Endothelial cell of umbilical vein (primary cell): ENCODE measurements at regions not wholly inside any gene's neighbourhood (a gene's known extent, or its start where the extent isn't known, plus 50 kb on each side); places are given as distances from the start of the nearest gene placed in this dataset.

ENCODE experiments used
- BruUV-seq: library from RNA; stranded (reverse); fragments of 400-500 nt; replicated peaks from 2 replicates; lab custom pipeline; 2021; lab: Mats Ljungman, UMichigan
- CTCF ChIA-PET: fragments of 300-600, 350-600 bp; sonication (Branson Sonifier 250); formaldehyde crosslinking; loops from one replicate; lab custom pipeline; 2021; ENCODE audit warnings: antibody characterized with exemption, inconsistent platforms; lab: Charles Lee
- POLR2A ChIA-PET: fragments of 300-600, 350-600 bp; sonication (Branson Sonifier 250); formaldehyde crosslinking; loops from one replicate; lab custom pipeline; 2021; ENCODE audit warnings: antibody characterized with exemption, inconsistent platforms; lab: Charles Lee
- DNase-seq: peaks from one replicate; pipeline ENCODE4 v3.0.0-alpha.2; 2011; ENCODE audit warnings: low read depth, low spot score
- FAIRE-seq: peaks from 2 replicates; lab custom pipeline; 2011; peaks lifted over from hg19 to GRCh38; lab: Jason Lieb, UNC
- H2AFZ ChIP-seq: 2 replicates; pipeline ENCODE4 v1.6.0; 2012; ENCODE audit warnings: low read depth, low read length, control low read depth, inconsistent platforms
- H3K27ac ChIP-seq: 2 replicates; pipeline ENCODE4 v1.5.1; 2011; ENCODE audit warnings: low read depth, mild to moderate bottlenecking, control low read depth, low read length, moderate library complexity; ENCODE audit not compliant: insufficient read depth
- H3K27me3 ChIP-seq, 2 experiments: 2 replicates each; pipeline versions ENCODE4 v1.6.0 to v1.6.1; 2011; ENCODE audit warnings: low read length in 2 of 2, mixed read lengths in 1 of 2; ENCODE audit not compliant: control insufficient read depth in 2 of 2, insufficient read depth in 2 of 2
- H3K36me3 ChIP-seq, 2 experiments: 2 replicates in 1 of 2; 3 replicates in 1 of 2; pipeline ENCODE4 v1.5.1; 2011; ENCODE audit warnings: low read length in 2 of 2, mild to moderate bottlenecking in 1 of 2, moderate library complexity in 1 of 2; ENCODE audit not compliant: control insufficient read depth in 2 of 2, insufficient read depth in 2 of 2; ENCODE audit errors: extremely low read depth in 1 of 2
- H3K4me1 ChIP-seq: 3 replicates; pipeline ENCODE4 v1.5.1; 2011; ENCODE audit warnings: mild to moderate bottlenecking, low read length; ENCODE audit not compliant: control insufficient read depth, insufficient read depth; ENCODE audit errors: extremely low read depth
- H3K4me2 ChIP-seq: 2 replicates; pipeline ENCODE4 v1.6.1; 2011; ENCODE audit warnings: low read length, control low read depth, mixed read lengths; ENCODE audit not compliant: insufficient read depth
- H3K4me3 ChIP-seq, 3 experiments: fragments of 200-600 bp in 1 of 3; sonication (generic), shearing (Covaris generic) in 1 of 3; replicated peaks in 1 of 3; 2 replicates each; pipeline ENCODE4 v1.5.1; 2011 to 2016; ENCODE audit warnings: control low read depth in 3 of 3, low read length in 3 of 3, mild to moderate bottlenecking in 2 of 3, inconsistent platforms in 1 of 3, low read depth in 1 of 3, moderate library complexity in 1 of 3; ENCODE audit not compliant: insufficient read depth in 1 of 3
- H3K79me2 ChIP-seq: 2 replicates; pipeline ENCODE4 v1.6.0; 2012; ENCODE audit warnings: low read length, inconsistent platforms; ENCODE audit not compliant: control insufficient read depth, insufficient read depth
- H3K9ac ChIP-seq: replicated peaks from 2 replicates; pipeline ENCODE3; 2011; ENCODE audit warnings: low read length, control low read depth; ENCODE audit not compliant: insufficient read depth; ENCODE audit errors: extremely low read depth
- H3K9me1 ChIP-seq: replicated peaks from 3 replicates; pipeline ENCODE4 v1.6.0; 2011; ENCODE audit warnings: mild to moderate bottlenecking, low read length; ENCODE audit not compliant: control insufficient read depth, insufficient read depth; ENCODE audit errors: extremely low read depth
- H3K9me3 ChIP-seq: replicated peaks from 2 replicates; pipeline ENCODE4 v1.5.1; 2012; ENCODE audit warnings: low read length, inconsistent platforms; ENCODE audit not compliant: control insufficient read depth, insufficient read depth
- H4K20me1 ChIP-seq: replicated peaks from 2 replicates; pipeline ENCODE3; 2011; ENCODE audit warnings: mild to moderate bottlenecking, low read length; ENCODE audit not compliant: control insufficient read depth, insufficient read depth; ENCODE audit errors: extremely low read depth
- EZH2 ChIP-seq: IDR thresholded peaks from 2 replicates; pipeline ENCODE4 v1.6.1; 2012; ENCODE audit warnings: borderline replicate concordance, low read depth, mild to moderate bottlenecking, moderate library complexity, low read length, inconsistent platforms; ENCODE audit not compliant: severe bottlenecking
- FOS ChIP-seq: IDR thresholded peaks from 2 replicates; pipeline ENCODE4 v1.6.1; 2011; ENCODE audit warnings: mild to moderate bottlenecking, low read length, moderate library complexity, borderline replicate concordance; ENCODE audit not compliant: insufficient read depth
- GATA2 ChIP-seq: IDR thresholded peaks from 2 replicates; pipeline ENCODE4 v1.7.0; 2011; ENCODE audit warnings: low read depth, mild to moderate bottlenecking, moderate library complexity, mixed read lengths, low read length; ENCODE audit not compliant: insufficient read length, insufficient read depth
- JUN ChIP-seq: IDR thresholded peaks from 2 replicates; pipeline ENCODE4 v1.6.1; 2011; ENCODE audit warnings: borderline replicate concordance, low read depth; ENCODE audit not compliant: insufficient read length, insufficient read depth
- MYC ChIP-seq: IDR thresholded peaks from one replicate; pipeline ENCODE4 v1.6.1; 2011; ENCODE audit warnings: mild to moderate bottlenecking, low read depth, low read length
- POLR2A ChIP-seq: IDR thresholded peaks from 2 replicates; pipeline ENCODE4 v1.6.1; 2012; ENCODE audit warnings: low read depth, mild to moderate bottlenecking, control low read depth, low read length
- POLR2AphosphoS5 ChIP-seq: IDR thresholded peaks from 2 replicates; pipeline ENCODE4 v1.6.1; 2012; ENCODE audit warnings: low read depth, mild to moderate bottlenecking, control low read depth, low read length, moderate library complexity; ENCODE audit not compliant: insufficient read depth
- dilution Hi-C: fragments of 300-500 bp; cut with MboI; formaldehyde crosslinking; loops from one replicate; pipeline ENCODE4 v1.15.0; 2019; ENCODE audit warnings: low sequenced_read_pairs; ENCODE audit not compliant: extremely low pct_ligation_motif_present
- intact Hi-C: fragments of 100-400 bp; cut with micrococcal nuclease; formaldehyde crosslinking; loops from one replicate; pipeline ENCODE4 v1.10.0; 2022
- TF ChIP-seq, protein P1 (sequence below): IDR thresholded peaks from 2 replicates; pipeline ENCODE4 v1.6.1; 2011; ENCODE audit not compliant: insufficient read depth, insufficient read length
- TF ChIP-seq, protein P2 (sequence below), 2 donors: IDR thresholded peaks; 1 replicate in 1 of 2; 2 replicates in 1 of 2; pipeline ENCODE4 v1.5.1; 2011; ENCODE audit warnings: low read length in 2 of 2, mild to moderate bottlenecking in 2 of 2, moderate library complexity in 2 of 2, control low read depth in 1 of 2, inconsistent platforms in 1 of 2, low read depth in 1 of 2; ENCODE audit not compliant: insufficient read depth in 1 of 2; ENCODE audit errors: extremely low read depth in 1 of 2

DNA sequence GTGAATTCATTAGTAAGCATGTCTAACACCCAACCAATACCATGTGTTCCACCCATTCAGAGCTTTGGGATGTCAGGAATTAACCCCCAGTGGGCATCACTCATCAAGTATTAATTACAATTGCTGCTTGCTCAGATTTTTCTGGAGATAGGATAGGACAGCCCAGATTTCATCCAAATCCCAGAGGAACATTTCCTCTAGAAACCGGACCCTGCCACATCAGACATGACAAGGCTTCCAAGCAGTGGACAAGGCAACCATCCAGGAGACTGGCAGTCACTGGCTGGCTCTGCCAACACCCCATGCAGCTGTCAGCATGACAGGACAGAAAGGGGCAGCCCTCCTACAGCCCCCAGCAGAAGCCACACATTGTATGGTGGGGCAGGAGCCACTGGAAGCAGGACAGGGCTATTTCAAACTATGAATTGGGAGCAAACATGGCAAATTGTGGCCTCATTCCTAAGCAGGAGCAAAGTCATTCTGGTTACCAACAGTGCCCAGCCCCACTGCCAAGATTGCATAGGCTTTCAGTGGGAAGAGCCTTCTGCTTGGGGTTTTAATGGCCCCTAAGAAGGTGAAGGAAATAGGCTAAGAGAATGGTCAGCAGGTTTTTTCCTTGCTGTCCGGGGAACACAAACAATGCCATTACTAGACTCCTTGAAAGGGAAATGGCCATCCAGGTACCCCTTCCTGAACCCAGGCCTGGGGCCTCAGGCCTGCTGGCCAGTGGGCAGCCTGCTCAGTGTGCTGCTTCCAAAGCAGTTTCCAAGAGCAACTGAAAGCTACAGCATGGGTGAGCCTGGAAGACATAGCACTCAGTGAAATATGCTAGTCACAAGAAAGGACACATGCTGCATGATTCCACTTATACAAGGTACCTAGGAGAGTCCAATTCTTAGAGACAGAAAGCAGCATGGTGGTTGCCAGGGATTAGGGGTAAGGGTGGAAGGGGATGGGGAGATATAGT lies 294.7 kb upstream of the SLC30A5 start:
- H3K79me2 ChIP-seq: no peaks in the 10 kb centered on the region
- ChIA-PET CTCF (no interaction called here), POLR2A (no interaction called here)
- no peak overlapping the region for H2AFZ ChIP-seq
- no peaks in the 10 kb centered on the region for H3K4me1 ChIP-seq
- intact Hi-C loops: no loop called here
- no peak overlapping the region for H3K9ac ChIP-seq
- no peaks in the 10 kb centered on the region for H4K20me1 ChIP-seq
- H3K9me1 ChIP-seq: no peaks in the 10 kb centered on the region
- H3K27me3 ChIP-seq: no peaks in the 10 kb centered on the region
- TF ChIP-seq POLR2A: no peak
- TF ChIP-seq MYC: no peak
- no peak for TF ChIP-seq GATA2
- no peak for TF ChIP-seq POLR2AphosphoS5
- TF ChIP-seq JUN: no peak
- no peak for TF ChIP-seq EZH2
- no peak for TF ChIP-seq FOS
- TF ChIP-seq, protein P1, sequence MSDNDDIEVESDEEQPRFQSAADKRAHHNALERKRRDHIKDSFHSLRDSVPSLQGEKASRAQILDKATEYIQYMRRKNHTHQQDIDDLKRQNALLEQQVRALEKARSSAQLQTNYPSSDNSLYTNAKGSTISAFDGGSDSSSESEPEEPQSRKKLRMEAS: no peak
- TF ChIP-seq, protein P2, sequence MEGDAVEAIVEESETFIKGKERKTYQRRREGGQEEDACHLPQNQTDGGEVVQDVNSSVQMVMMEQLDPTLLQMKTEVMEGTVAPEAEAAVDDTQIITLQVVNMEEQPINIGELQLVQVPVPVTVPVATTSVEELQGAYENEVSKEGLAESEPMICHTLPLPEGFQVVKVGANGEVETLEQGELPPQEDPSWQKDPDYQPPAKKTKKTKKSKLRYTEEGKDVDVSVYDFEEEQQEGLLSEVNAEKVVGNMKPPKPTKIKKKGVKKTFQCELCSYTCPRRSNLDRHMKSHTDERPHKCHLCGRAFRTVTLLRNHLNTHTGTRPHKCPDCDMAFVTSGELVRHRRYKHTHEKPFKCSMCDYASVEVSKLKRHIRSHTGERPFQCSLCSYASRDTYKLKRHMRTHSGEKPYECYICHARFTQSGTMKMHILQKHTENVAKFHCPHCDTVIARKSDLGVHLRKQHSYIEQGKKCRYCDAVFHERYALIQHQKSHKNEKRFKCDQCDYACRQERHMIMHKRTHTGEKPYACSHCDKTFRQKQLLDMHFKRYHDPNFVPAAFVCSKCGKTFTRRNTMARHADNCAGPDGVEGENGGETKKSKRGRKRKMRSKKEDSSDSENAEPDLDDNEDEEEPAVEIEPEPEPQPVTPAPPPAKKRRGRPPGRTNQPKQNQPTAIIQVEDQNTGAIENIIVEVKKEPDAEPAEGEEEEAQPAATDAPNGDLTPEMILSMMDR (IDR thresholded peaks at IDR 0.05; ENCODE audit: extremely low read depth in 1 of 2, insufficient read depth in 1 of 2, low read depth in 1 of 2, low read length in 2 of 2): no peak
- no peak for DNase-seq
- no TSS peak for BruUV-seq
- no peaks in the 10 kb centered on the region for H3K9me3 ChIP-seq
- dilution Hi-C loops: no loop called here
- no peaks in the 10 kb centered on the region for H3K36me3 ChIP-seq
- no peak overlapping the region for H3K27ac ChIP-seq
- no peak overlapping the region for H3K4me2 ChIP-seq
- no peak for FAIRE-seq
- no peak overlapping the region for H3K4me3 ChIP-seq
